Testis (tissue), 2 donors: ENCODE measurements at regions not wholly inside any gene's neighbourhood (a gene's known extent, or its start where the extent isn't known, plus 50 kb on each side); places are given as distances from the start of the nearest gene placed in this dataset.

Source experiments
- DNase-seq: peaks from one replicate; pipeline ENCODE4 v3.0.0-alpha.2; 2019
- H3K27ac ChIP-seq, 2 donors: fragments of 200-600 bp; sonication (generic); one replicate each; pipeline ENCODE4 v1.5.1; 2019
- H3K27me3 ChIP-seq: fragments of 200-600 bp; sonication (generic); one replicate; pipeline ENCODE4 v1.5.1; 2019
- H3K36me3 ChIP-seq: fragments of 200-600 bp; sonication (generic); one replicate; pipeline ENCODE4 v1.5.1; 2017; ENCODE audit warnings: low read depth; ENCODE audit errors: missing control alignments
- H3K4me1 ChIP-seq: fragments of 200-600 bp; sonication (generic); one replicate; pipeline ENCODE4 v1.5.1; 2019
- H3K4me3 ChIP-seq, 2 donors: fragments of 200-600 bp; sonication (generic); one replicate each; pipeline ENCODE4 v1.5.1; 2017 to 2019
- H3K9me3 ChIP-seq: fragments of 200-600 bp; sonication (generic); one replicate; pipeline ENCODE4 v1.5.1; 2017
- POLR2A ChIP-seq: fragments of 450-650 bp; IDR thresholded peaks from one replicate; pipeline ENCODE4 v1.6.1; 2017; ENCODE audit warnings: antibody characterized with exemption, mild to moderate bottlenecking, moderate library complexity
- WGBS, 2 donors: methylation state at CpG; one replicate each; pipeline ENCODE4 v1.1.5; 2018; 5-methylcytosine and 5-hydroxymethylcytosine counted together
- intact Hi-C: fragments of 100-400 bp; cut with DNase I; formaldehyde crosslinking; loops from one replicate; pipeline ENCODE4 v1.15.1; 2023; ENCODE audit warnings: low total_unique reads
- TF ChIP-seq, protein P1 (sequence below), 3 experiments: fragments of 450-650 bp in 2 of 3; fragments of 200-600 bp in 1 of 3; sonication (generic) in 1 of 3; IDR thresholded peaks; one replicate each; pipeline ENCODE4 v1.5.1; 2016 to 2019; ENCODE audit warnings: antibody characterized with exemption in 3 of 3, mild to moderate bottlenecking in 2 of 3, moderate library complexity in 1 of 3

DNA sequence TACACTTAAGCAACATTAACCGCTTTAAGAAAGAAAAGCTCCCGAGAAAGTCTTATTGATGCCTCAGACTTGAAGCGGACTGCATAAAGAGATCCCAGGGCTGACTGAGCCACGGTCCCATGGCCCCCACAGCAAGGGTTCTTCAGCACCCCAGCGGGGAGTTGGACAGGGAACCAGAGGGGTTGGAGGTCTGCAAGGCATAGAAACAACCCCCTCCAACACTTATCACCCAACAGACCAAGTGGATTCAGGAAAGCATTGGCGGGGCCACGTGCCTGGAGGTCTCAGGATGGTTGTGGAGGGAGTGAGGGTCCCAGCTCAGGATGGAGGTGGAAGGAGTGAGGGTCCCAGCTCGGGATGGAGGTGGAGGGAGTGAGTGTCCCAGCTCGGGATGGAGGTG lies 143.7 kb upstream of the IRX2 start:
- WGBS, 2 donors, result 85 to 87% methylated on average over 9 of the region's 9 CpGs
- Histone ChIP-seq H3K4me3 (no peak overlapping the region), H3K9me3 (no peaks in the 10 kb centered on the region), H3K4me1 (no peaks in the 10 kb centered on the region), H3K27ac (no peak overlapping the region), H3K27me3 (no peaks in the 10 kb centered on the region), H3K36me3 (no peaks in the 10 kb centered on the region)
- intact Hi-C loops, result no loop called here
- DNase-seq, result no peak
- TF ChIP-seq, protein P1, sequence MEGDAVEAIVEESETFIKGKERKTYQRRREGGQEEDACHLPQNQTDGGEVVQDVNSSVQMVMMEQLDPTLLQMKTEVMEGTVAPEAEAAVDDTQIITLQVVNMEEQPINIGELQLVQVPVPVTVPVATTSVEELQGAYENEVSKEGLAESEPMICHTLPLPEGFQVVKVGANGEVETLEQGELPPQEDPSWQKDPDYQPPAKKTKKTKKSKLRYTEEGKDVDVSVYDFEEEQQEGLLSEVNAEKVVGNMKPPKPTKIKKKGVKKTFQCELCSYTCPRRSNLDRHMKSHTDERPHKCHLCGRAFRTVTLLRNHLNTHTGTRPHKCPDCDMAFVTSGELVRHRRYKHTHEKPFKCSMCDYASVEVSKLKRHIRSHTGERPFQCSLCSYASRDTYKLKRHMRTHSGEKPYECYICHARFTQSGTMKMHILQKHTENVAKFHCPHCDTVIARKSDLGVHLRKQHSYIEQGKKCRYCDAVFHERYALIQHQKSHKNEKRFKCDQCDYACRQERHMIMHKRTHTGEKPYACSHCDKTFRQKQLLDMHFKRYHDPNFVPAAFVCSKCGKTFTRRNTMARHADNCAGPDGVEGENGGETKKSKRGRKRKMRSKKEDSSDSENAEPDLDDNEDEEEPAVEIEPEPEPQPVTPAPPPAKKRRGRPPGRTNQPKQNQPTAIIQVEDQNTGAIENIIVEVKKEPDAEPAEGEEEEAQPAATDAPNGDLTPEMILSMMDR (IDR thresholded peaks at IDR 0.05), result no peak
- no peak for TF ChIP-seq POLR2A

DNA sequence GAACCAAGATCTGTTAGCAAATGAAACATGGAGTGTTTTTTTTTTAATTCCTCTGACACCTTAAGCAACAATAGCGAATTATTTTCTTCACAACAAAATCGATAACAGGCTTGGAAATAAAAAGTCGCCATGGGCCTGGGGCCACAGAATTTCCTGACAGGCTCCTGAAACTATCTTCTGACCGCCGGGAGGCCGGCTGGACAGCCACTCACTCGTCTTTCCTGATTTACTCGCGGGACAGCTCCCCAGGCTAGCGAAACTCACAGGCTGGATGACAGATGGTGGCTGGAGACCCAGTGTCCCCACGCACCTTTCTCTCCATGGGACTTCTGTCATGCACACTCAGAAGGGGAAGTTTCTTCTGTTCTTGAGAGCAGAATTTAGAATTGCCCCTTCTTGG lies 143.3 kb upstream of the IRX2 start:
- no peak overlapping the region for H3K27ac ChIP-seq
- 71 to 86% methylated on average over 11 of the region's 11 CpGs for WGBS, 2 donors
- H3K4me3 ChIP-seq, result no peak overlapping the region
- no peak for TF ChIP-seq POLR2A
- TF ChIP-seq, protein P1 (IDR thresholded peaks at IDR 0.05), result no peak
- intact Hi-C loops, result no loop called here
- H3K36me3 ChIP-seq, result no peaks in the 10 kb centered on the region
- DNase-seq, result no peak
- H3K9me3 ChIP-seq, result no peaks in the 10 kb centered on the region
- no peaks in the 10 kb centered on the region for H3K27me3 ChIP-seq
- H3K4me1 ChIP-seq, result no peaks in the 10 kb centered on the region

DNA sequence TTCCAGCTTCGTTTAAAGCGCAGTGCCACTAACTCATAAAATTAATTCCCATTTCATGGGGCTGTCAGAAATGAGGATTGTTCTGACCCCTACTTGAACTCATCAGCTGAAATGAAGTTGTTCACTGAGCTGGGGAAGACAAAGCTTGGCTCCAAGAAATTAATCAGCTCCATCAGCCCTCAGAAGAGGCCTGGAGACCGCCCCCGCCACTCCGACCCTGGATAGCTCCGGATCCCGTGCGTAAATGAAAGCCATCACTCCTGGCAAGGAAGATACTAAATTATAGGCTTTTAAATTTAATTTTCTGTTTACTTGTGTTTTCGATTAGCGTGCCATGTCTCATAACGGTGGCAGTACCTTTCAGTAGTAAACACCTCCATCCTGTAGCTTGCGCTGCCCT lies 142.8 kb upstream of the IRX2 start:
- 76 to 79% methylated on average over 12 of the region's 12 CpGs for WGBS, 2 donors
- no peaks in the 10 kb centered on the region for H3K9me3 ChIP-seq
- TF ChIP-seq, protein P1 (IDR thresholded peaks at IDR 0.05), result no peak
- TF ChIP-seq POLR2A, result no peak
- DNase-seq, result no peak
- no peaks in the 10 kb centered on the region for H3K4me1 ChIP-seq
- H3K4me3 ChIP-seq, result no peak overlapping the region
- H3K27me3 ChIP-seq, result no peaks in the 10 kb centered on the region
- H3K27ac ChIP-seq, result no peak overlapping the region
- H3K36me3 ChIP-seq, result no peaks in the 10 kb centered on the region
- intact Hi-C loops, result no loop called here

DNA sequence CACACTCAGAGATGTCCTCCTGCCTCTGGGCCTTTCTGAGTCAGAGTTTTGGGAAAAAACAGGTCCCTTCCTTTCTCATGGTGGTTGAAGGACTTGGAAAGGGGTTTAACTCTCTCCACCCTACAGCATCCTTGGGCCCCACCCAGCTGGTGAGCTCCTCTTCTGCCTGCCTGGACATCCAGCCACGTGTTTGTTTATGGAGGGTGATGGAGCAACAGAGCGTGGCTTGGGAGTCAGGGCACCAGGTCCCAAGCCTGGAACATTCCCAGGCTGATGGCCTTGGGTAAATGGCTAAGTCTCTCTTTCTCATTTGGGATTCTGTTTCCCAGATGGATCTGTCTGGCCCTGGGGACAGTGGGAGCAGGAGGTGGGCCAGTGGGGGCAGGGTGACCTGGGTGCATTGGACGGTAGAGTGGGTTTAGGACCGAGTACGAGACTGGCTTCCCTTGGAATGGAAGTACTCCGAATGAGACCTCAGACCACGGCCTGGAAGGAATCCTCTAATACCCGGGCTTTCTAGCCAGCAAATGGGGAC lies 141.1 kb upstream of the IRX2 start:
- H3K27me3 ChIP-seq, result no peaks in the 10 kb centered on the region
- no peaks in the 10 kb centered on the region for H3K9me3 ChIP-seq
- no peaks in the 10 kb centered on the region for H3K4me1 ChIP-seq
- H3K4me3 ChIP-seq, result no peak overlapping the region
- intact Hi-C loops, result no loop called here
- no peak overlapping the region for H3K27ac ChIP-seq
- TF ChIP-seq, protein P1 (IDR thresholded peaks at IDR 0.05), result no peak
- TF ChIP-seq POLR2A, result no peak
- WGBS, 2 donors, result 74 to 81% methylated on average over 6 to 8 of the region's 8 CpGs
- H3K36me3 ChIP-seq, result no peaks in the 10 kb centered on the region
- DNase-seq, result no peak

DNA sequence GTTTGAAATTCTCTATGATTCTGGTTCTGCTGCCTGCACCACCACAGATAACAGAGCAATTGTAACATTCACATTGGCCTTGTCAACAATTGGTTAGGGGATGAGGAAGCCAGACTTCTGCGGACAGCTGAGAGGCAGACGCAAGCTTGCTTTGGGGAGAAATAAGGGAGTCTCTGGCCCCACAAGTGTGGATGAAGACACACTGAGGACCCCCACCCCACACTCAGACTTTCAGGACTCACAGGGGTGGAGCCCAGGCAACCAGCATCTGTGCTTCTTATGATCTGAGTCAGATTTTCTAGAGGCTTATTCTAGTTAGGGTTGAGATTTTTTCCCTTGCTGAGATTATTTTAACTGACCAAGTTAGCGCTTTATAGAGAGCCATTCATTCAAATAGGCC lies 140.3 kb upstream of the IRX2 start:
- Histone ChIP-seq H3K27ac (no peak overlapping the region), H3K27me3 (no peaks in the 10 kb centered on the region), H3K9me3 (no peaks in the 10 kb centered on the region), H3K4me1 (no peaks in the 10 kb centered on the region), H3K4me3 (no peak overlapping the region), H3K36me3 (no peaks in the 10 kb centered on the region)
- peak; percentile 3 for DNase-seq
- TF ChIP-seq, protein P1 (IDR thresholded peaks at IDR 0.05), result no peak
- no peak for TF ChIP-seq POLR2A
- intact Hi-C loops, result no loop called here
- whole genome bisulfite sequencing, 2 donors, result 87 to 90% methylated on average over 3 of the region's 3 CpGs
